HG03175 (cell line): ENCODE measurements at regions not wholly inside any gene's neighbourhood (a gene's known extent, or its start where the extent isn't known, plus 50 kb on each side); places are given as distances from the start of the nearest gene placed in this dataset.
"Not testable (repeated sequence)": the region's sequence is repeated elsewhere in the genome, so short reads cannot be mapped to it uniquely, and the experiment has no call there.

ENCODE experiments used
- ATAC-seq: cut with Tn5 transposase; IDR thresholded peaks from one replicate; pipeline ENCODE4 v1.9.1; 2021; ENCODE audit warnings: mild to moderate bottlenecking, moderate library complexity; ENCODE audit not compliant: unreplicated experiment

DNA sequence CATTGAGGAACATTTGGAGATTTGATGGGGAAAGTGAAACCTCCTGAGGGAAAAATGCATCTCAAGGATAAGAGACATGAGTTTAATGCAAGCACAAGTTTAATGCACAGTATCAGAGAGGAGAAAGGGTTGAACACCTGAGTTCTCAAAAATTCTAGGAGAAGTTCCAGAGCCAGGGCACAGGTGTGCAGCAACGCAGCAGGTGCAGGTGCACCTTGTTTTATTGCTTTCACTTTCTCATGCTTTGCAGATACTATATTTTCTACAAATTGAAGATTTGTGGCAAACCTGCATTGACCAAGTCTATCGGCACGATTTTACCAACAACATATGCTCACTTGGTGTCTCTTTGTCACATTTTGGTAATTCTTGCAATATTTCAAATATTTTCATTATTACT, 267.6 kb upstream of the HNRNPA3 start:
- ATAC-seq = no peak

DNA sequence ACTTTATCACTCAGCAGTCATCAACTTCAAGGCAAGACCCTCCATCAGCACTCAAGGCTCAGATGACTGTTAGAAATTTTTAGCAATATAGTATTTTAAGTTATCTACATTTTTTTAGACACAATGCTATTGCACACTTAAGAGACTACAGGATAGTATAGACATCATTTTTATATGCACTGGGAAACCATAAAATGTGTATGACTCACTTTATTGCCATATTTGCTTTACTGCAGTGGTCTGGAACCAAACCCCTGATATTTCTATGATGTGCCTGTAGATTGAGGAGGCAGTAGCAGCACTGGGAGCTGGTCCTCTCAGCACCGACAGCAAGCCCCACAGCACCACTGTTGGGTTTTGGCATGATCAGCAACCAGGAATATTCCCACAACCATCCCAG, 264.8 kb upstream of the HNRNPA3 start:
- ATAC-seq = no peak

DNA sequence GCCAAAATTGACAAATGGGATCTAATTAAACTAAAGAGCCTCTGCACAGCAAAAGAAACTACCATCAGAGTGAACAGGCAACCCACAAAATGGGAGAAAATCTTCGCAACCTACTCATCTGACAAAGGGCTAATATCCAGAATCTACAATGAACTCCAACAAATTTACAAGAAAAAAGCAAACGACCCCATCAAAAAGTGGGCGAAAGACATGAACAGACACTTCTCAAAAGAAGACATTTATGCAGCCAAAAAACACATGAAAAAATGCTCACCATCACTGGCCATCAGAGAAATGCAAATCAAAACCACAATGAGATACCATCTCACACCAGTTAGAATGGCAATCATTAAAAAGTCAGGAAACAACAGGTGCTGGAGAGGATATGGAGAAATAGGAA, 261.4 kb upstream of the HNRNPA3 start:
- ATAC-seq = not testable (repeated sequence)

DNA sequence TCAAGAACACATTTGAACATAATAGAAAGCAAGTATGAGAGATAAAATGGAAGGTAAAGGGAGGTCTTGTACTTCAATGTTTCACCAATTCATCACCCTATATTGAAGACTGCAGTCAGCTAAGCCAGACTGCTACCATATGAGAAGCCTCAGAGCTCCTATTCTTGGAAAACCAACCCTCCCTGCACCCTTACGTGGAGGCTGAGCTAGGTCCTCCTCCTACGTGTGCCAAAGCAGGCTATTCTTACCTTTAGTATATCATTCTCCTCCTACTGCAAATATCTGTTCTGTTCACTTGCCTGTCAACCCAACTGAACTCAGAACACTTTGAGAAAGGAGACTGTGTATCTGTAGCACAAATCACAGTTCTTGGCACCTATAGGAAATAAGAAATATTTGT, 255.8 kb upstream of the HNRNPA3 start:
- ATAC-seq = no peak

DNA sequence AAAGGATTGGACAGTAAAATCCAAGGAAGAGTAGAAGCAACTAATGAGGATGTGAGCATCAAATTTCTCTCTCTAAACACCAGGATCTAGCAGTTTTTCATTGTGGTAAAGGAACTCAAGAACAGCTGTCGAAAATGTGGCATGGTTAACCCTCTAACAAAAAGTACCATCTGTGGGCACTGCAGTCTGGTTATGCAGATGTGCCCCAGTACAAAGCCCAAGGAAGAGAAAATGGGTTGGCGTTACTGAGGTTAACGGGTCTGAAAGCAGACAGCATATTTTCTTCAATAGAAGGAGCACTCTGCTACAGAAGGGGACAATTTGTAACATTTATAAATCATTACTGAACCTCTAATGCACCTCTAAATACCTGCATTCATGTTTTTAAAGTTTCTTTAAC, 253.0 kb upstream of the HNRNPA3 start:
- ATAC-seq = no peak

DNA sequence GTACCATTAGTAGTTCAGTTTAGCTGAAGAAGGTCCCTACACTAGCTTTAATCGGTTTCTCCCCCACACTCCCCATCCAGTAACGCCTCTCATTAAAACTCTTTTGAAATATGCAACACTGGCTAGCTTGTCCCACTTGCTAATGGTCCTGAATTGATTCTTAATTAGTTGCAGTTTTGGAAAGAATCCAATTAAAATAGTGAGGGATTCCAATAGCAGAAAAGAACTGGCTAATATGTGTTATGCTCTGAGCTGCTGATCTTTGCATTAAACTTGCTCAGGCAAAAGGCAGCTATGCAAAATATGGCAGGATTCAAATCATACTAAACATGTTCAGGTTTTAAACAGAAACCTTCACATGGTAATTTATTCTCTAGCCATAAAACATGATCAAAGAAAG, 252.5 kb upstream of the HNRNPA3 start:
- ATAC-seq = no peak

DNA sequence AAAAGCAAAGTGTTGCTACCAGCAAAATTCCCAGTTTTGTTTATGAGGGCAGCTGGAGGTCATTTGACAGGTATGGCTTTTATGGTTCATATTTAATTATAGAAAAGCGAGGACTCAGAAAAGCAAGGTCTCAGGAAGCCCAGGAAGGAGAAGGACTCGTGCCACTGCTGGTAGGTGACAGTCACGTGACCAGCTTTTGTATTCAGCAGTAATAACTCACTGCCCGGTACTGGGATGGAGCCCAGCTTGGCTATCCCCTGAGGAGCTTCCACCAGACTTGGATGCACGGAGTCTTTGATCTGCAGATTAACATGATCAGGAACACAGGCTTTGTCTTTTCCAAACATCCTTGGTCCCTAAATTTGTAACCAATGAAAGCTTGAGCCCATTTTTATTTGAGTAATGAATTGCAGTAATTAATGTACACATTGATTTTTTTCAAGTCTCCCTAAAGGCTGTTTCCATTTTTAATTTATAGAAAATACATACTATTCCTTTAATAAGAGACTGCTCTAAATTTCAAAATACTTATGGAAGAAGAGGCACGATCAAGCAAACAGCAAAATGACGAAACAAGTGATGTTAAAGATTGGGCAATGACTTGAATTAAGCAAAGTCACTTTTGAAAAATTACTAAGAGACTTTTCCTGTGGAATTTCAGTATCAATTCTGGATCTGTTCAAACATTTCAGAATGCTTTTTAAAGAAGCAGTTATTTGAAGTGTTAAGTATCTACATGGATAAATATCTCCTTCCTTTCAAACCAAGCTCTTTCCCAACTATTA, 251.7 kb upstream of the HNRNPA3 start:
- ATAC-seq = no peak

DNA sequence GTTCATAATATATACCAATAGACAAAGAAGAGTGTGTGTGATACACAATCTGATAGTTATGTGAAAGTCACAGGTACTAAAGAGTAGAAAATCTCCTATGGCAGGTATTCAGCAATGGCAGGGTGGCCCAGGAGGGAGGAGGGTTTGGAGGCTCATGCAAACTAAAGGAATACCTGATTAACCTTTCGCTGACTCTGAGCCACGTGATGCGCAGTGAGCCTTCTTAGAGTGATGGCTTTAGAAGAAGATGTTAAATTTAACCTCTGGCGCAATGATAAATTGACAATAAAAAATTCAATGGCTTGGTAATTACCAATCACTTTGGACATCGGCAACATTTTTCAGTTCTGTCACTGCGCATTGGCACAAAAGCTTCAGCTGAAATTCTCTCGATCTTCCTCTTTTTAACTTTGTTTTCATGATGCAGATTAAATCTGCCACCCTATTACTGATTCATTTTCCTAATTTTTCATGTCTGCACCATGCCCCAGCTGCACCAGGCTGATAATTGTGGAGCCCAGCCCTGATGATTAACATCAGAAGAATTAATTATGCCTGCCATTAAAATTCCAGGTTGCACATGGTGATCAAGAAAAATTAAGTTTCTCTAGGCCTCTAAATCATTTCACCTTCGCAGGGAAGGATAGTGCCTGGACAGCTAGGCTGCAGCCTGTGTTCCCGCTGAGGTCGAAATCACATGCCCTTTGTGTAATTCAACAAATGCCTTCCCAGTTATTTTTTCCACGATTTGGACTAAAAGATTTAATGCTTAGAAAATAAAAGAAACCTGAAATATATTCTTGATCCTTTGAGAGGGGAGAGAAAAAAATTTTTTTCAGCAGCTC, 250.6 kb upstream of the HNRNPA3 start:
- no peak for ATAC-seq

DNA sequence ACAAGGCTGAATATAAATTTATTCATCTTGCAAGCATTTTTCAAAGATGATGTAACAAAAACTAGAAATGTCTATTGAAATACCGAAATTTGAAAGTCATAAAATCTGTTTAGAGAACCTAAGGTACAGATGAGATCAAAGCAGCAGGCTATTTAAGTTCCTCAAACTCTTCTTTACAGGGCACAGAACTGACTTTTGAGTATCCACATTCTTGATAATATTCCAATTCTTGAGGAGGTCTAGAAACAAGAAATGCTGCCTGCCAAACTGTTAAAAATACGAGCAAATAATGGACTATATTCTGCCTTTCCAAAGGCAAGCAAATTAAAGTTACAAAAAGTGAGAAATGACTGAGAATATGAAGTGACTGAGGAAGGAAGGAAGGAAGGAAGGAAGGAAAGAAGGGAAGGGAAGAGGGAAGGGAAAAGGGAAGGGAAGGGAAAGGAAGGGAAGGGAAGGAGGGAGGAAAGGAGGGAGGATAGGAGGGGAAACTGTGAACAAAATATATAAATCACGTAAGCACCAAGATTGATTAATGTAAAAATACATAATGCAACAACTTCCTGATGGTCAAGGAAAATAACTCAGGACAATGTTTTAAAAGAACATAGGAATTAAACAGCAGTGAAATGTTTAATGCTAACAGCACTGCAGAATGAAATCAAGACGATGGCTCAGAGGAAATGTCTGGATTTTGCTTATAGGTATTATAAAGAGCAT, 248.9 kb upstream of the HNRNPA3 start:
- no peak for ATAC-seq

DNA sequence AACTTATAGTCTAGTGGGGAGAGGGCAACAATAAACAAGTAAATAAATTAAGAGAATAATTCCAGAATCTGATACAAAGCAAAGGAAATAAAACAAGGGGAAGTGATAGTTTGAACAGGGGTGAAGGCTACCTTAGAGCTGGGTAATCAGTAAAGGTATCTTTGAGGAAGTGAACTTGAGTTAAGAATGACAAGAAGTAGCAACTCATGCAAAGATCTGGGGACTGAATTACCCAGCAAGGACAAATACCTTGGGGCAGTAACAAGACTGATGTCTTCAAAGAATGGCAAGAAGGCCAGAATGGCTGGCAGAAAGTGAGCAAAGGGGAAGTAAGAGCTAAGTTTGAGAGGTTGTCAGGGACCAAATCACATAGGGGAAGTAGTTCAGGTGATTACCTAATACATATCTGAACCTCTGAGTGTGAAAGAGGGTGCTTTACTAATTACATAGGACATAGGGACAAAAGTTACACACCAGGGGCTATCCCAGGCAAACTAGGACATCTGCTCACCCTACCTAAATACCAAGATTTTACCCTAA, 244.6 kb upstream of the HNRNPA3 start:
- ATAC-seq = peak; percentile 70

DNA sequence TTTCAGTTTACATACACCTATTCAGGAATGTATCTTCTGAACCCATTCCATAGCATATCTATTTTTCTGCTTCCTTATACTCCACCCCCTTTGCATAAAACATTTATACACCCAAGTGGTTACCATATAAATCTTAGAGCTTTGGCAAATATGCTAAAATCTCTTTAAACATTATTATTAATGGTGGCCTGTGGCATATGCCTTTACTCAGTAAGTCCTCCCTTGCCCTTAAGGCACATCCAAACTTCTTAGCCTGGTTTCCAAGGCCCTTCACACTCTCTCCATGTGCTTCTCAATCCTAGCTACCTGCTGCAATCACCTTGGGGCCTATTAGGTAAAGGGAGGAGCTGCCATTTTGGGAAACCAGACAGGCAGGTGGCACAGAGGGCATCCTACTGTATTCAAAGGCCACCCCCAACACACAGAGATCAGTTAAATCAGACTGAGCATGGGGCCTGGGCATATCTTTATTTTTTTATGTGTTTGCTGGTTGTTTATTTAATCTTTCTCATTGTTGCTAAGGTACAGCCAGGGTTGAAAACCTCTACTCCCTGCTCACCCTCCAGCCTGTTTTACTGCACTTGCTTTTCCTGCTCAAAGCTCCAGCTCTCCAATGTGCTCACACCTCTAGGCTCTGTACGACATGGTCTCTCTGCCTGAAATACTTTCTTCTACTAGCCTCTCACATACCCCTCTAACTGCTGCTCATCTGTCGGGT, 242.8 kb upstream of the HNRNPA3 start:
- no peak for ATAC-seq

DNA sequence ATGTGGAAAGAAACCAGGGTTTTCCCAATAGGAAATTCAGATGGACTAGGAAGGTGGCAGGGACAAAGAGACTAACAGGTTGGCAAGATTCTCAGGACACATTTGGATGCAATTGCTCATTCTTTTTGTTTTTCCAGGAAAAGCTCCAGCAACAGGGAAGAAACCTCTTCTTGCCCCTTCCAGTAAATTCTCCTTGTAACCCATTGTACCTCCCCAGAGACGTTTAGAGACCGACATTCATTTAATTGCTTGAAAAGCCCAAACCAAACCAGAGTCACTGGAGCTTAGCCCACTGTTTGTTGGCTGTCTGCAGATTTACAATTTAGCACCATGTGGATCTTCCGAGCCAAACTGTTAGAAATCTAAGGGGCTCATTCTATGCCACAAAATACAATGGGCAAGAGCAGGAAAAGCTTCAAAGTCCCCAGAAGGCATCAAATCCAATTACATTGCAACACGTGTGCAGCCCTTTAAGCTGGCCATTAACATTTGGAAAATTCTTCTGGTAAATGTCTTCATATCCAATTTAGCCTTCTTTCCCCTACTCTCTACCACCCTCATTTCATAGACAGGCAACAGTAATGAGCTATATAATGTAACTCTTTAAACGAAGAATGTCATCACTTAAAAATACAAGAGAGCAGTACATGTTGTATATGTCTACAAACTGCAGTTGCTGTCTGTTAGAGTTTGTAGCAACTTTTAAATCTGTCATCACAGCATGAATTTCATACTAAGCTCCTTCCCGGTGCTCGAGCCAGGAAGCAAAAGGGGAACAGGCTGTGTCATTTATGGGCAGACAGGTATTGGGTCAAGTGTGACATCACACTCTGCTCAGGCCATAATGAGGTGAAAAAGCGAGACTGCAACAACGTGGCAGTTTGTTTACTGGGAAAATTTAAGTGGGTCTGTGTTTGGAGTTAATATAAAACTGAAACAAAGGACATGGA, 235.6 kb upstream of the HNRNPA3 start:
- ATAC-seq = no peak

DNA sequence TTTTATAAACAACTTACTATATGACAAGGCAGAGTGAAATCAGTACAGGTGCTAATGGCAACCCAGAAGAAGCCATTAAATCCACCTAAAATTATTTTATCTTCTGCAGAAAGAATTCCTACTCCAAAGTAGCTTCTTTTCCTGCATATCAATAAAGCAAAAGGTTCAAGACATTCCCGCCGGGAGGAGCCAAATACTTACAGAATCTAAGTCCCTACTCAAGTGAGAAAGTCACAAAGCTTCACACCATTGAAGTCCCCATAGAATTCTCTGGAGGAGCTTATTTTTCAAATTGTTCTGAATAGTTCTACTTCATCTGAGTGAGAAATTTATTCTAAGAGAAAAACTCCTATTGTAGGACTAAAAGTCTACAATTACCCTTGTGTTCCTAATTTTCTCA, 233.7 kb upstream of the HNRNPA3 start:
- ATAC-seq = no peak

DNA sequence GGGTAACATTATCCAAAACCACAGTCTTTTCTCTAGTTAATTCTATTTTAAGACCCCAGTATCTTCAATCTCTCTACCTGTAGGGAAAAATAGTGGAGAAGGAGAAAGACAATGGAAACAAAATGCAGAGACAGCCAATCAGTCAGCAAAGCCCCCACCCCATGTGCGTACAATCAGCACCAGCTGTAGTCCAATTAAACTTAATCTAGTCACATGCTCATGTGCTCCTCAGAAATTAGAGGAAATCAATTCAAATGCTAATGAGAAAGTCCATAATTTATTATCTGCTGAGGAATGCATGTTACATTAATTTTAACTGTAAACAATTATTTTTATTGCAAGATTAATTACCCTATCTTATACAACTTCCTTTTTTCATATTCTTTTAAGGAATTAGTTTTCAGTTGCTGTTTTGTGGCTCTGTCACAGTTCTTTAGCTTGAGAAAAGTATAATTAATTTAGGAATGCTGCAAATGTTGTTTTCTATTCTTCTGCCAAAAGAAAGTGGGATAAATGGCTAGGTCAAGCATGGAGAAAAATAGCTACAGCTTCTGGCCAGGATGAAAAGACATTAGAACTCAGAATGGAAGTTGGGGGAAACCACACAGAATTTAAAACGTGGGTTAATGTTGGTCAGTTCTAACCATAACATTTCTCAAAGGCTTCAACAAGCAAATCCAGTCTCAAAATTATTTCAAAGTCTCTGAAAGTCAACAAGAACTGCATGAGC, 232.4 kb upstream of the HNRNPA3 start:
- no peak for ATAC-seq

DNA sequence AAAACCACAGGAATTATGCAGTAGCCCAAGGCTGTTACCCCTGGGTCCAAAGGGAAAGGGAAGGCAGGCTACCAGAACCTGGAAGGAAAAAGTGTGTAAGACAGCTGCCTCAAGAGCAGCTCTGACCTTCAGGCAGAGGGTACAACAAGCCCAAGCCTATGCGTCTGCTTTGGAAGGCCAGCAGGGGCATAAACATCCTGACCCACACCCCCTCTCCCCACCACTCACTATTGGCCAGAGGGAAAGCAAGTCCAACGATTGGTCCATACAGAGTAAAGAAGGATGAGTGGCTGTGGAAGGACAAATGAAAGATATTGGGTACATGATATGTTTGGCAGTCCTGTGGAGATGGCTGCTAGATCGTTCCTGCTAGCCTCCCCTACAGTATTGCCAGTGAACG, 227.6 kb upstream of the HNRNPA3 start:
- ATAC-seq = no peak

DNA sequence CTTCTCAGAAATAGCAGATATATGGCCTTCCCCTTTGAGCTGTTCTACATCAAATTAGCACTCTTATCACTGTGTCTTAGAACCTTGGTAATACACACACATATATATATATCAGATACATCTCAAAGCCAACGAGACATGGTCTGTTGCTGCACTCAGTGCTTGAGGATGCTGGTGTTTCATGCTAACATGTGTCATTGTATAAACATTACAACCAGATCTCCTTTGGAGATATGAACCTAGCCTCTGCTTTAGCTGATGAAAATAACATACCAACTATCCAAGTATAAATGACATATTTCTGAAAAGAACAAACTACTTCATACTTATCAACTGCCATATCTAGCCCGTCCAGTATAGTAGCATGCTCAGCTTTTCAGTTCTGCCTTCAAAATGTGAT, 226.7 kb upstream of the HNRNPA3 start:
- ATAC-seq = no peak

DNA sequence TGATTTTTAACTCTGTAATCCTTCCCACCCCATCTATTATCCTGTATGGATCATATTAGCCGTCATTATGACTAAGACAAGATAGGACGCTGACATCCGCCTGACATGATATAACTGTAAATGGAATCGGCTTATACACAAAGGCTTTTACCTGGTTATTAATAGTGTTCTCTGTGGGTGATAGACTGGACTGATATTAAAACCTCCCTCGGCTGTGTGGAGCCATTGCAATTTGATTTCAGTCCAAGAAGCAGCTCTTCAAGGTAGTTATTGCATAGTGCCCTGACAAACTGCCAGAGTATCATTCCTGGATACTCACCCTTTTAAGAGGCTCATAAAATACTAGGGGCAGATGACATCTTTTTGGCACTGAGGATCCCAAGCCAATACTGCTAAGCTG, 226.1 kb upstream of the HNRNPA3 start:
- ATAC-seq = no peak

DNA sequence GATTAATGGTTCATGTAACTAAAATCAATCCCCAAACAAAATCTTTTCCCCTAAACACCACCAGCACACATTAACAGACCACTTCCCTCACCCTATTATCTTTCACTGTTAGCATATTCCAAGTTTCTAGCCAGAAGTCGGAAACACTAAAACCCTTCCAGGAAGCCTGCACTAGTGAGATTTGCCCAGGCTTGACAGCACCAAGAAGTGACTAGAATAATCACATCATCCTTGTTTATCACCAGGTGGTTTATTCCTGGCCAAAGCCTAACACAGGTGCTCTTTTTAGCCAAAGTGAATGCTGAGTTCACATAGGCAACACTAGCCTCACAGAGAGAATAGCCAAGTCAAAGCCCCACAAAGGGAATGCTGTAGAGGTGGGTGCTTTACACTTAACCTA, 221.2 kb upstream of the HNRNPA3 start:
- no peak for ATAC-seq
